ENCODE measurements at regions not wholly inside any gene's neighbourhood (a gene's known extent, or its start where the extent isn't known, plus 50 kb on each side); places are given as distances from the start of the nearest gene placed in this dataset.

GRCh38 chr5:142390334-142390733, 65.5 kb upstream of the SPRY4 start:
- DNase-seq (ENCODE audit: extremely low spot score, insufficient read length, low read depth) (no peak), FAIRE-seq (no peak)

- no peak for FAIRE-seq
- no peak for DNase-seq (ENCODE audit: extremely low spot score, insufficient read length, low read depth)
Measured at GRCh38 chr5:142388696-142389095, 63.9 kb upstream of the SPRY4 start.

- no peak for DNase-seq (ENCODE audit: extremely low spot score, insufficient read length, low read depth)
- FAIRE-seq, result no peak
Measured at GRCh38 chr5:142387024-142387682, 62.3 kb upstream of the SPRY4 start.

- DNase-seq (ENCODE audit: extremely low spot score, insufficient read length, low read depth), result no peak
- no peak for FAIRE-seq
Measured at GRCh38 chr5:142386137-142387023, 61.6 kb upstream of the SPRY4 start.

GRCh38 chr5:142385194-142385593, 60.4 kb upstream of the SPRY4 start:
- DNase-seq (ENCODE audit: extremely low spot score, insufficient read length, low read depth), result no peak
- no peak for FAIRE-seq

- DNase-seq (ENCODE audit: extremely low spot score, insufficient read length, low read depth) (no peak), FAIRE-seq (no peak)
Measured at GRCh38 chr5:142384014-142384413, 59.2 kb upstream of the SPRY4 start.

- DNase-seq (ENCODE audit: extremely low spot score, insufficient read length, low read depth), result no peak
- FAIRE-seq, result no peak
Measured at GRCh38 chr5:142382186-142382585, 57.4 kb upstream of the SPRY4 start.

GRCh38 chr5:142378737-142379634, 54.2 kb upstream of the SPRY4 start:
- FAIRE-seq, result no peak
- DNase-seq (ENCODE audit: extremely low spot score, insufficient read length, low read depth), result no peak

GRCh38 chr5:142375944-142376411, 51.2 kb upstream of the SPRY4 start:
- no peak for DNase-seq (ENCODE audit: extremely low spot score, insufficient read length, low read depth)
- FAIRE-seq, result no peak
